Neutrophil (primary cell): ENCODE measurements at regions not wholly inside any gene's neighbourhood (a gene's known extent, or its start where the extent isn't known, plus 50 kb on each side); places are given as distances from the start of the nearest gene placed in this dataset.

Source experiments
- H3K27ac ChIP-seq: fragments of 200-600 bp; sonication (generic); 2 replicates; pipeline ENCODE4 v1.5.1; 2016; ENCODE audit warnings: mild to moderate bottlenecking, moderate library complexity
- H3K27me3 ChIP-seq: fragments of 200-600 bp; sonication (generic); 2 replicates; pipeline ENCODE4 v1.6.0; 2016; ENCODE audit warnings: mild to moderate bottlenecking
- H3K36me3 ChIP-seq: fragments of 200-600 bp; sonication (generic); 2 replicates; pipeline ENCODE4 v1.5.1; 2017
- H3K4me1 ChIP-seq, 2 experiments: fragments of 200-600 bp in 1 of 2; sonication (generic) in 1 of 2; 1 replicate in 1 of 2; 2 replicates in 1 of 2; pipeline versions ENCODE4 v1.5.1 to v1.6.1; 2013 to 2016; ENCODE audit warnings: low read depth in 1 of 2, low read length in 1 of 2, mild to moderate bottlenecking in 1 of 2, moderate library complexity in 1 of 2; ENCODE audit not compliant: control insufficient read depth in 1 of 2, insufficient read depth in 1 of 2
- H3K4me3 ChIP-seq, 2 experiments: fragments of 200-600 bp in 1 of 2; sonication (generic) in 1 of 2; 1 replicate in 1 of 2; 2 replicates in 1 of 2; pipeline ENCODE4 v1.5.1; 2013 to 2016; ENCODE audit warnings: low read depth in 1 of 2, low read length in 1 of 2, mild to moderate bottlenecking in 1 of 2, moderate library complexity in 1 of 2
- H3K9me3 ChIP-seq: fragments of 200-600 bp; sonication (generic); 2 replicates; pipeline ENCODE4 v1.5.1; 2016
- TF ChIP-seq, protein P1 (sequence below): fragments of 200-600 bp; sonication (generic); IDR thresholded peaks from 2 replicates; pipeline ENCODE4 v1.5.1; 2016; ENCODE audit warnings: antibody characterized with exemption

GRCh38 chr13:106887686-106888085, 319.7 kb upstream of the ARGLU1 start:
- no peaks in the 10 kb centered on the region for H3K36me3 ChIP-seq
- H3K9me3 ChIP-seq, result no peaks in the 10 kb centered on the region
- H3K27ac ChIP-seq, result no peak overlapping the region
- no peaks in the 10 kb centered on the region for H3K27me3 ChIP-seq
- TF ChIP-seq, protein P1, sequence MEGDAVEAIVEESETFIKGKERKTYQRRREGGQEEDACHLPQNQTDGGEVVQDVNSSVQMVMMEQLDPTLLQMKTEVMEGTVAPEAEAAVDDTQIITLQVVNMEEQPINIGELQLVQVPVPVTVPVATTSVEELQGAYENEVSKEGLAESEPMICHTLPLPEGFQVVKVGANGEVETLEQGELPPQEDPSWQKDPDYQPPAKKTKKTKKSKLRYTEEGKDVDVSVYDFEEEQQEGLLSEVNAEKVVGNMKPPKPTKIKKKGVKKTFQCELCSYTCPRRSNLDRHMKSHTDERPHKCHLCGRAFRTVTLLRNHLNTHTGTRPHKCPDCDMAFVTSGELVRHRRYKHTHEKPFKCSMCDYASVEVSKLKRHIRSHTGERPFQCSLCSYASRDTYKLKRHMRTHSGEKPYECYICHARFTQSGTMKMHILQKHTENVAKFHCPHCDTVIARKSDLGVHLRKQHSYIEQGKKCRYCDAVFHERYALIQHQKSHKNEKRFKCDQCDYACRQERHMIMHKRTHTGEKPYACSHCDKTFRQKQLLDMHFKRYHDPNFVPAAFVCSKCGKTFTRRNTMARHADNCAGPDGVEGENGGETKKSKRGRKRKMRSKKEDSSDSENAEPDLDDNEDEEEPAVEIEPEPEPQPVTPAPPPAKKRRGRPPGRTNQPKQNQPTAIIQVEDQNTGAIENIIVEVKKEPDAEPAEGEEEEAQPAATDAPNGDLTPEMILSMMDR, result no peak
- H3K4me3 ChIP-seq, result no peak overlapping the region
- H3K4me1 ChIP-seq, result no peaks in the 10 kb centered on the region

- H3K4me3 ChIP-seq, result no peak overlapping the region
- no peaks in the 10 kb centered on the region for H3K36me3 ChIP-seq
- no peaks in the 10 kb centered on the region for H3K4me1 ChIP-seq
- H3K27ac ChIP-seq, result no peak overlapping the region
- H3K9me3 ChIP-seq, result no peaks in the 10 kb centered on the region
- H3K27me3 ChIP-seq, result no peaks in the 10 kb centered on the region
- TF ChIP-seq, protein P1, result no peak
These were observed 316.0 kb upstream of the ARGLU1 start for GRCh38 chr13:106883976-106884375.

DNA sequence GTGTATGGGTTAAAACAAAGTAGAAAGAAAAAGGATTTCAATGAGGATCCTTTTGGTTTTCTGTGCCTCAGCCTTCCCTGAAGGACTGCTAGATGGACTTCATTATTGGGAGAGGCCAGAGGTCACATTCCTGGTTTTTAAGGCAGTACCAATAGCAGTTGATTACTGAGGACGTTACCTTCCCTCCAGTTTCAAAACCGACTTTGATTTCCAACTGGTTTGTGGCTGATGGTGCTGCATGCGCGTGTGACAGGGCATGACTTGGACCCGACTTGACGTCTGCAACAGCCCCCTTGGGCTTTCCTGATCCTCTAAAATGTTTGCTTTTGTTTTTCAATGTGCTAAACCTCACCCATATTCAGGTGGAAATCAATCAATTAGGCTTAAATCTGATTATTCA, 314.3 kb upstream of the ARGLU1 start:
- Histone ChIP-seq H3K9me3 (no peaks in the 10 kb centered on the region), H3K4me3 (no peak overlapping the region), H3K4me1 (no peaks in the 10 kb centered on the region), H3K27me3 (no peaks in the 10 kb centered on the region), H3K36me3 (no peaks in the 10 kb centered on the region), H3K27ac (no peak overlapping the region)
- TF ChIP-seq, protein P1, result no peak

GRCh38 chr13:106879806-106880205, 311.9 kb upstream of the ARGLU1 start:
- no peaks in the 10 kb centered on the region for H3K27me3 ChIP-seq
- H3K4me1 ChIP-seq, result no peaks in the 10 kb centered on the region
- TF ChIP-seq, protein P1, result no peak
- no peak overlapping the region for H3K27ac ChIP-seq
- no peaks in the 10 kb centered on the region for H3K9me3 ChIP-seq
- H3K36me3 ChIP-seq, result no peaks in the 10 kb centered on the region
- H3K4me3 ChIP-seq, result no peak overlapping the region

- no peaks in the 10 kb centered on the region for H3K4me1 ChIP-seq
These were observed 306.4 kb upstream of the ARGLU1 start for GRCh38 chr13:106874323-106874722.

More at GRCh38 chr13:106874323-106874722, 306.4 kb upstream of the ARGLU1 start:
- no peak overlapping the region for H3K4me3 ChIP-seq
- H3K36me3 ChIP-seq, result no peaks in the 10 kb centered on the region
- H3K27me3 ChIP-seq, result no peaks in the 10 kb centered on the region
- TF ChIP-seq, protein P1, result no peak
- no peaks in the 10 kb centered on the region for H3K9me3 ChIP-seq
- H3K27ac ChIP-seq, result no peak overlapping the region
